SK-N-SH (cell line): ENCODE measurements at regions not wholly inside any gene's neighbourhood (a gene's known extent, or its start where the extent isn't known, plus 50 kb on each side); places are given as distances from the start of the nearest gene placed in this dataset.

Experiments
- CTCF ChIA-PET: fragments of 300-600, 350-600 bp; formaldehyde crosslinking; extraction: SDS; loops from one replicate; lab custom pipeline; 2021; lab: Yijun Ruan, JAX
- POLR2A ChIA-PET: fragments of 350-600 bp; sonication (Branson Sonifier 250); formaldehyde crosslinking; extraction: SDS; loops from one replicate; lab custom pipeline; 2020; ENCODE audit warnings: antibody characterized with exemption, inconsistent platforms; lab: Yijun Ruan, JAX
- DNase-seq: peaks from one replicate; pipeline ENCODE4 v3.0.0; 2012
- H2AFZ ChIP-seq: fragments of 200-600 bp; sonication (generic); 2 replicates; pipeline ENCODE4 v1.8.1; 2016; ENCODE audit warnings: antibody characterized with exemption, mild to moderate bottlenecking, low read depth
- H3F3A ChIP-seq: fragments of 200-600 bp; sonication (generic); replicated peaks from 2 replicates; pipeline ENCODE3; 2016; ENCODE audit warnings: antibody characterized with exemption, mild to moderate bottlenecking; ENCODE audit not compliant: insufficient read depth
- H3K27ac ChIP-seq, 2 experiments: fragments of 200-500 bp in 1 of 2; fragments of 200-600 bp in 1 of 2; sonication (Bioruptor generic) in 1 of 2; sonication (generic), shearing (Covaris generic) in 1 of 2; 2 replicates each; pipeline versions ENCODE4 v1.5.1 to v1.6.1; 2014 to 2016; ENCODE audit warnings: low read depth in 2 of 2, inconsistent platforms in 1 of 2, low read length in 1 of 2, mild to moderate bottlenecking in 1 of 2, mixed read lengths in 1 of 2
- H3K27me3 ChIP-seq: fragments of 200-600 bp; sonication (generic), shearing (Covaris generic); 2 replicates; pipeline ENCODE4 v1.6.1; 2016; ENCODE audit warnings: mixed run types; ENCODE audit not compliant: insufficient read depth
- H3K36me3 ChIP-seq, 2 experiments: fragments of 200-500 bp in 1 of 2; fragments of 200-600 bp in 1 of 2; sonication (Bioruptor generic) in 1 of 2; sonication (generic) in 1 of 2; replicated peaks in 1 of 2; 2 replicates each; pipeline versions ENCODE3 to v1.5.1; 2014 to 2016; ENCODE audit warnings: low read length in 1 of 2, mild to moderate bottlenecking in 1 of 2; ENCODE audit not compliant: insufficient read depth in 2 of 2, control insufficient read depth in 1 of 2
- H3K4me1 ChIP-seq, 2 experiments: fragments of 200-500 bp in 1 of 2; fragments of 200-600 bp in 1 of 2; sonication (Bioruptor generic) in 1 of 2; sonication (generic), shearing (Covaris generic) in 1 of 2; 2 replicates each; pipeline versions ENCODE4 v1.5.1 to v1.6.1; 2014 to 2016; ENCODE audit warnings: low read depth in 1 of 2, low read length in 1 of 2, mixed run types in 1 of 2; ENCODE audit not compliant: insufficient read depth in 2 of 2, control insufficient read depth in 1 of 2
- H3K4me2 ChIP-seq: fragments of 200-600 bp; sonication (generic), shearing (Covaris generic); 2 replicates; pipeline ENCODE4 v1.6.1; 2017; ENCODE audit warnings: mixed run types
- H3K4me3 ChIP-seq, 2 experiments: fragments of 200-500 bp in 1 of 2; fragments of 200-600 bp in 1 of 2; sonication (Bioruptor generic) in 1 of 2; sonication (generic), shearing (Covaris generic) in 1 of 2; 2 replicates each; pipeline versions ENCODE4 v1.5.1 to v1.8.1; 2014 to 2016; ENCODE audit warnings: low read depth in 2 of 2, inconsistent platforms in 1 of 2, low read length in 1 of 2, mild to moderate bottlenecking in 1 of 2, mixed read lengths in 1 of 2, moderate library complexity in 1 of 2
- H3K79me2 ChIP-seq: fragments of 200-600 bp; sonication (generic); 2 replicates; pipeline ENCODE4 v1.8.1; 2017; ENCODE audit warnings: mild to moderate bottlenecking; ENCODE audit not compliant: insufficient read depth
- H3K9ac ChIP-seq: fragments of 200-600 bp; sonication (generic); 2 replicates; pipeline ENCODE4 v1.6.1; 2017; ENCODE audit warnings: mixed run types
- H3K9me2 ChIP-seq: fragments of 200-600 bp; sonication (generic); 2 replicates; pipeline ENCODE4 v1.6.1; 2017; ENCODE audit warnings: mixed run types
- H3K9me3 ChIP-seq: fragments of 200-600 bp; sonication (generic); 2 replicates; pipeline ENCODE4 v1.6.1; 2017; ENCODE audit warnings: mixed run types, mild to moderate bottlenecking, moderate library complexity
- H4K20me1 ChIP-seq: fragments of 200-600 bp; sonication (generic); 2 replicates; pipeline ENCODE4 v1.6.1; 2017; ENCODE audit warnings: mild to moderate bottlenecking, mixed run types; ENCODE audit not compliant: insufficient read depth
- EP300 ChIP-seq, 2 experiments: IDR thresholded peaks; 2 replicates each; pipeline versions ENCODE4 v1.4.0 to v1.6.1; 2012; ENCODE audit warnings: borderline replicate concordance in 1 of 2, low read depth in 1 of 2, low read length in 1 of 2
- FOXJ3 ChIP-seq: sonication (generic); formaldehyde crosslinking; IDR thresholded peaks from 2 replicates; pipeline ENCODE4 v1.5.1; 2020; ENCODE audit warnings: mild to moderate bottlenecking, missing genetic modification reagents
- FOXM1 ChIP-seq: IDR thresholded peaks from 2 replicates; pipeline ENCODE4 v1.4.0; 2012; ENCODE audit warnings: low read depth, mild to moderate bottlenecking
- GABPA ChIP-seq: IDR thresholded peaks from 2 replicates; pipeline ENCODE4 v1.4.0; 2012; ENCODE audit warnings: low read depth, mild to moderate bottlenecking
- MEF2A ChIP-seq: IDR thresholded peaks from 2 replicates; pipeline ENCODE4 v1.4.0; 2012; ENCODE audit warnings: low read depth, borderline replicate concordance
- MXI1 ChIP-seq: IDR thresholded peaks from 2 replicates; pipeline ENCODE4 v1.6.1; 2012; ENCODE audit warnings: mild to moderate bottlenecking, low read depth, low read length, improper control_type of control experiment
- POLR2AphosphoS5 ChIP-seq: IDR thresholded peaks from 2 replicates; pipeline ENCODE4 v1.6.1; 2012; ENCODE audit warnings: low read depth, low read length
- RAD21 ChIP-seq: IDR thresholded peaks from 2 replicates; pipeline ENCODE4 v1.6.1; 2012; ENCODE audit warnings: mild to moderate bottlenecking, low read length
- REST ChIP-seq: IDR thresholded peaks from 2 replicates; pipeline ENCODE4 v1.6.1; 2012; ENCODE audit warnings: mild to moderate bottlenecking, low read depth, low read length, moderate library complexity
- WGBS: methylation state at CpG from one replicate; pipeline ENCODE4 v1.1.6; 2017; ENCODE audit warnings: low lambda C conversion rate; 5-methylcytosine and 5-hydroxymethylcytosine counted together
- TF ChIP-seq, protein P1 (sequence below): fragments of 150-350 bp; IDR thresholded peaks from 2 replicates; pipeline ENCODE4 v1.6.1; 2017; ENCODE audit warnings: antibody characterized with exemption, low read length, low read depth, borderline replicate concordance
- TF ChIP-seq, protein P2 (sequence below): IDR thresholded peaks from 2 replicates; pipeline ENCODE4 v1.4.0; 2012; ENCODE audit warnings: low read depth, borderline replicate concordance
- TF ChIP-seq, protein P3 (sequence below): fragments of 150-350 bp; IDR thresholded peaks from 2 replicates; pipeline ENCODE4 v1.6.1; 2016; ENCODE audit warnings: mild to moderate bottlenecking, low read depth, low read length

DNA sequence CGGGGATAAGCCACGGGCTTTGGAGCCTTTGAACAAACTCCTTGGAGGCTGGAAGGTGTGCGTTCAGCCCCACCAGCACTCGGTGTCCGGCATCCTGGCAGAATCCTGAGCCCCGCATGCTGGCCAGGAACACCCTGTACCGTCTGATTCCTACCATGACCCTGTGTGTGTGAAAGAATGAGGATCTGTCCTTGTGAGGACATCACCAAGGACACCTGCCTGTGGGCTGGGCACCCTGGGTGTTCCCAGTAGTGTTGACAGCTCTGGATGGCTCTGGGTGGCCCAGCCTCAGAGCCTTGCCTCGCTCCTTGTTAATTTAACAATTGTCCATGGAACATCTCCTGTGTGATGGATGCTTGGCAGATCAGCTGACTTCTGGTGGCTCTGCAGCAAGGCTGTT, 234.3 kb downstream of the QKI start:
- Histone ChIP-seq H3F3A (no peaks in the 10 kb centered on the region), H3K27ac (no peak overlapping the region), H3K4me1 (no peaks in the 10 kb centered on the region), H3K9ac (no peak overlapping the region)
- CTCF ChIA-PET = no interaction called here
- 61% methylated on average over 6 of the region's 8 CpGs for WGBS
- TF ChIP-seq FOXM1 (no peak), EP300 (IDR thresholded peaks at IDR 0.05; ENCODE audit: borderline replicate concordance in 1 of 2, low read depth in 1 of 2, low read length in 1 of 2) (no peak), RAD21 (no peak), MXI1 (no peak), MEF2A (no peak), POLR2AphosphoS5 (no peak), GABPA (no peak), REST (no peak)
- TF ChIP-seq, protein P1, sequence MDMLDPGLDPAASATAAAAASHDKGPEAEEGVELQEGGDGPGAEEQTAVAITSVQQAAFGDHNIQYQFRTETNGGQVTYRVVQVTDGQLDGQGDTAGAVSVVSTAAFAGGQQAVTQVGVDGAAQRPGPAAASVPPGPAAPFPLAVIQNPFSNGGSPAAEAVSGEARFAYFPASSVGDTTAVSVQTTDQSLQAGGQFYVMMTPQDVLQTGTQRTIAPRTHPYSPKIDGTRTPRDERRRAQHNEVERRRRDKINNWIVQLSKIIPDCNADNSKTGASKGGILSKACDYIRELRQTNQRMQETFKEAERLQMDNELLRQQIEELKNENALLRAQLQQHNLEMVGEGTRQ = no peak
- TF ChIP-seq, protein P2, sequence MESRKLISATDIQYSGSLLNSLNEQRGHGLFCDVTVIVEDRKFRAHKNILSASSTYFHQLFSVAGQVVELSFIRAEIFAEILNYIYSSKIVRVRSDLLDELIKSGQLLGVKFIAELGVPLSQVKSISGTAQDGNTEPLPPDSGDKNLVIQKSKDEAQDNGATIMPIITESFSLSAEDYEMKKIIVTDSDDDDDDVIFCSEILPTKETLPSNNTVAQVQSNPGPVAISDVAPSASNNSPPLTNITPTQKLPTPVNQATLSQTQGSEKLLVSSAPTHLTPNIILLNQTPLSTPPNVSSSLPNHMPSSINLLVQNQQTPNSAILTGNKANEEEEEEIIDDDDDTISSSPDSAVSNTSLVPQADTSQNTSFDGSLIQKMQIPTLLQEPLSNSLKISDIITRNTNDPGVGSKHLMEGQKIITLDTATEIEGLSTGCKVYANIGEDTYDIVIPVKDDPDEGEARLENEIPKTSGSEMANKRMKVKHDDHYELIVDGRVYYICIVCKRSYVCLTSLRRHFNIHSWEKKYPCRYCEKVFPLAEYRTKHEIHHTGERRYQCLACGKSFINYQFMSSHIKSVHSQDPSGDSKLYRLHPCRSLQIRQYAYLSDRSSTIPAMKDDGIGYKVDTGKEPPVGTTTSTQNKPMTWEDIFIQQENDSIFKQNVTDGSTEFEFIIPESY = no peak
- TF ChIP-seq, all 33 proteins: peak for 0
- DNase-seq = no peak
- Histone ChIP-seq H2AFZ (no peak overlapping the region), H3K4me2 (no peak overlapping the region), H3K79me2 (no peaks in the 10 kb centered on the region), H3K4me3 (no peak overlapping the region), H4K20me1 (no peaks in the 10 kb centered on the region), H3K9me3 (no peaks in the 10 kb centered on the region), H3K36me3 (no peaks in the 10 kb centered on the region), H3K27me3 (no peaks in the 10 kb centered on the region), H3K9me2 (no peaks in the 10 kb centered on the region)
- POLR2A ChIA-PET = no interaction called here

- Histone ChIP-seq H3K4me1 (no peaks in the 10 kb centered on the region), H3F3A (no peaks in the 10 kb centered on the region), H3K27ac (no peak overlapping the region), H3K4me3 (no peak overlapping the region), H3K27me3 (no peaks in the 10 kb centered on the region), H3K9ac (no peak overlapping the region), H3K9me2 (no peaks in the 10 kb centered on the region), H3K9me3 (no peaks in the 10 kb centered on the region), H3K79me2 (no peaks in the 10 kb centered on the region), H4K20me1 (no peaks in the 10 kb centered on the region), H3K4me2 (no peak overlapping the region), H3K36me3 (no peaks in the 10 kb centered on the region), H2AFZ (no peak overlapping the region)
- ChIA-PET CTCF (no interaction called here), POLR2A (no interaction called here)
- WGBS = no CpG with 5 or more reads among the region's 8 CpGs
- DNase-seq = no peak
- TF ChIP-seq, protein P3, sequence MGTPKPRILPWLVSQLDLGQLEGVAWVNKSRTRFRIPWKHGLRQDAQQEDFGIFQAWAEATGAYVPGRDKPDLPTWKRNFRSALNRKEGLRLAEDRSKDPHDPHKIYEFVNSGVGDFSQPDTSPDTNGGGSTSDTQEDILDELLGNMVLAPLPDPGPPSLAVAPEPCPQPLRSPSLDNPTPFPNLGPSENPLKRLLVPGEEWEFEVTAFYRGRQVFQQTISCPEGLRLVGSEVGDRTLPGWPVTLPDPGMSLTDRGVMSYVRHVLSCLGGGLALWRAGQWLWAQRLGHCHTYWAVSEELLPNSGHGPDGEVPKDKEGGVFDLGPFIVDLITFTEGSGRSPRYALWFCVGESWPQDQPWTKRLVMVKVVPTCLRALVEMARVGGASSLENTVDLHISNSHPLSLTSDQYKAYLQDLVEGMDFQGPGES = no peak
- TF ChIP-seq FOXJ3 (CRISPR knock-in tag) = no peak
These were observed 233.1 kb downstream of the QKI start for GRCh38 chr6:163647624-163648023.
